SJSA1 (cell line): ENCODE measurements at regions not wholly inside any gene's neighbourhood (a gene's known extent, or its start where the extent isn't known, plus 50 kb on each side); places are given as distances from the start of the nearest gene placed in this dataset.
A peak's percentile ranks its signal among the peaks of the same experiment; 100 is the strongest.

Source experiments
- DNase-seq, 2 experiments: peaks; one replicate each; pipeline ENCODE4 v3.0.0-alpha.2; 2015 to 2020; ENCODE audit warnings: low spot score in 2 of 2, low read depth in 1 of 2
- H3K27ac ChIP-seq: fragments of 250-450 bp; sonication (Bioruptor Pico); 2 replicates; pipeline ENCODE4 v1.5.1; 2020; ENCODE audit warnings: mild to moderate bottlenecking, moderate library complexity
- H3K27me3 ChIP-seq: fragments of 250-450 bp; sonication (Bioruptor Pico); replicated peaks from 2 replicates; pipeline ENCODE4 v1.5.1; 2020; ENCODE audit warnings: mild to moderate bottlenecking, moderate library complexity
- H3K36me3 ChIP-seq: fragments of 250-450 bp; sonication (Bioruptor Pico); 2 replicates; pipeline ENCODE4 v1.5.1; 2020; ENCODE audit warnings: mild to moderate bottlenecking
- H3K4me1 ChIP-seq: fragments of 250-450 bp; sonication (Bioruptor Pico); replicated peaks from 2 replicates; pipeline ENCODE4 v1.6.1; 2021; ENCODE audit warnings: mild to moderate bottlenecking
- H3K4me3 ChIP-seq: fragments of 250-450 bp; sonication (Bioruptor Pico); 2 replicates; pipeline ENCODE4 v1.5.1; 2020; ENCODE audit warnings: mild to moderate bottlenecking
- H3K9me3 ChIP-seq: fragments of 250-450 bp; sonication (Bioruptor Pico); replicated peaks from 2 replicates; pipeline ENCODE4 v1.5.1; 2020; ENCODE audit warnings: mild to moderate bottlenecking

DNA sequence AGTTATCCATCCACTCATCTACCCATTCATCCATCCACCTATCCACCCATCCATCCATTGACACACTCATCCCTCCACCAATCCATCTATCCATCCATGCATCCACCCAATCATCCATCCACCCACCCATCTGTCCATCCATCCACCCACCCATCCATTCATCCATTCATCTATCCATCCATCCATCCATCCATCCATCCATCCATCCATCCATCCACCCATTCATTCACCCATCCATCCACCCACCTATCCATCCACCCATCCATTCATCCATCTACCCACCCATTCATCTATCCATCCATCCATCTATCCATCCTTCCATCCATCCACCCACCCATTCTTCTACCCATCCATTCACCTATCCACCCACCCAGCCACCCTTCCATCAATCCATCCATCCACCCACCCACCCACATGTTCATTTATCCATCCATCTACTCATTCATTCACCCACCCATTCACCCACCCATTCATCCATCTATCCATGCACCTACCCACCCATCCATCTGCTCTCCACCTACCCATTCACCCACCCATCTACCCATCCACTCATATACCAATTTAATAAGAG, 193.8 kb upstream of the ARID2 start:
- no peaks in the 10 kb centered on the region for H3K9me3 ChIP-seq
- no peak overlapping the region for H3K4me3 ChIP-seq
- no peaks in the 10 kb centered on the region for H3K27me3 ChIP-seq
- no peaks in the 10 kb centered on the region for H3K4me1 ChIP-seq
- no peaks in the 10 kb centered on the region for H3K36me3 ChIP-seq
- H3K27ac ChIP-seq: no peak overlapping the region
- no peak for DNase-seq

DNA sequence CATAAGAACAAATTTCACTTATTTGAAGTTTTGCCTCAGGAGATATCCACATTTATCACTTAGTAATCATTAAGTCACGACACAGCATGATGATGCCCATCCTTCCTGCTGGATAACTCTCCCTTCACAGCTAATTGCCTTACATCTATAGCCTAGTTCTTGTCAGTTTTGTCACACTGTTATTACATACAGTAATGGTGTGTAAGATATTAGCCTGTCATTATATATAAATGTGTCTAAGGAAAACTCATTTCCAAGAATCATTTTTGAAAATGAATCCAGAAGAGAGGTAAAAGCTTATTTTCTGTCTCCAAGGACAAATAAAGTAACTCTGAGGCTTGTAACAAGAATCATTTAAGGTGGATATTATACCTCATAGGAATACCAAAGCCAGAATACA, 193.2 kb upstream of the ARID2 start:
- Histone ChIP-seq H3K9me3 (no peaks in the 10 kb centered on the region), H3K4me1 (no peaks in the 10 kb centered on the region), H3K27me3 (no peaks in the 10 kb centered on the region), H3K27ac (no peak overlapping the region), H3K36me3 (no peaks in the 10 kb centered on the region), H3K4me3 (no peak overlapping the region)
- DNase-seq: no peak

DNA sequence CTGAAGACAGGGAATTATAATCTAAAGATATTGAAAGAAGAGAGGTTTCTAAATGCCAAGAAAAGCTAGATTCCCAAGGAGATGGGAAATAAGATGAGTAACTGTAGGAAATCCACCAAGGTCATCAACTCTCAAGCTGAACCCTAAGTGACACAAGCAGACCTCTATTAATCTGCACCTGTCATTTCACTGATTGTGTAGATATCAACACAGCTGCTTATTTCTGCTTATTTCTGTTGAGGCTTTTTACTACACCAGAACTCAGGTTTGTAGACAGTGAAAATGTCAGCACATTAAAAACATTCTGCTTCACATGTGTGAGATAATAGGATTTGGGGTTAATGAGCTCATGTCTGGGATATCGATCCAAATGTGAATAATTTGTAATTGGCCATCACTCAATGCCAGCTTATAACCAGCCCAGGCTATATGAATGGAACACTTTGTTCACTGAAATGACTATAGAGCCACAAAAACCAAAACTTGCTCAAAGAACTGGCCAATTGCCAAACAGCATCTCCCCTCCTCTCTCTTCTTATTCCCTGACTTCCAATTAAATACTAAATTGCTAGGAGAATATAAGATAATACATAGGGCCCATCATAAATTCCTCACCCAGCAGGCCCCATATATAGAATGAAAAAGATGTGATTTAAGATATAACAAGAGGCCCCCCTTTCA, 188.7 kb upstream of the ARID2 start:
- Histone ChIP-seq H3K27me3 (no peaks in the 10 kb centered on the region), H3K9me3 (no peaks in the 10 kb centered on the region), H3K27ac (no peak overlapping the region), H3K4me3 (no peak overlapping the region), H3K4me1 (no peaks in the 10 kb centered on the region), H3K36me3 (no peaks in the 10 kb centered on the region)
- no peak for DNase-seq

DNA sequence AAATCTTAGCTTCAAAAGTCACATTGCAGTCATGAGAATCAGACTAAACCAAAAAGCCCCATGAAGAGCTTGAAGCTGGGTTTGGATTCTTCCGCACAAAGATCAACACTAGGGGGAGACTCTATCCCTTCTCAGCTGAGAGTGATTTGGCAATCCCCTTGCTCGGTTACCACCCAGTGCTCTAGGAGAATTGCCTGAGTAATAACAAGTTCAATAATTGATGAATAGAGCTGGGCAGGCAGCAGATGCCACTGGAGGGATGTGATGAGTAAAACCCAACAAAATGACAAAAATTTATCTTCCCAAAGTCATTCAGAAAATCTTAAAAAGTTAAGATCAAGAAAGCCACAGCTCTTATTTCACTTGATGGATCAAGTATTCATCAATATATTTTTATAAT, 185.6 kb upstream of the ARID2 start:
- Histone ChIP-seq H3K27ac (no peak overlapping the region), H3K4me1 (no peaks in the 10 kb centered on the region), H3K27me3 (no peaks in the 10 kb centered on the region), H3K4me3 (no peak overlapping the region), H3K9me3 (no peaks in the 10 kb centered on the region), H3K36me3 (no peaks in the 10 kb centered on the region)
- peak in 1 of 2 experiments; percentile 46 for DNase-seq

DNA sequence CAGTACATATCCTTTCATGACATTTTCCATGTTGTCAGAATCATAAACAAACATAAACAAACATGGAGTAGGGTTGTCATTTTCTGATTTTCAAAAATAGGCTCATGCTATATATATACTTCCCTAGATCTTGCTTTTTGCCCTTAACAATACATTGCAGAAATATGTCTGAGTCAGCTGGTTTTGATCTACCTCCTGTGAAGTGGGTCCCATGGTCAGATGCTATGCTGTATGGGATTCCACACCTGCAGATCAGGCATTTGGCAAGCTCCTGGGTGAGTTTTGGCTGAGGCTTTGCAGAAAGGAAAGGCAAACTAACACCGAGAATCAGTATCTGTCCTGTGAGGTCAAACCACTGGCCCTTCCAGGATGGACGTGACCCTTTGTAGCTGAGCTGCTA, 183.0 kb upstream of the ARID2 start:
- H3K9me3 ChIP-seq: no peaks in the 10 kb centered on the region
- H3K36me3 ChIP-seq: no peaks in the 10 kb centered on the region
- H3K27ac ChIP-seq: no peak overlapping the region
- no peak overlapping the region for H3K4me3 ChIP-seq
- peaks cover 2% of the 10 kb centered on the region; the same call in 1 of the 2 replicates for H3K27me3 ChIP-seq
- H3K4me1 ChIP-seq: no peaks in the 10 kb centered on the region
- DNase-seq: no peak

DNA sequence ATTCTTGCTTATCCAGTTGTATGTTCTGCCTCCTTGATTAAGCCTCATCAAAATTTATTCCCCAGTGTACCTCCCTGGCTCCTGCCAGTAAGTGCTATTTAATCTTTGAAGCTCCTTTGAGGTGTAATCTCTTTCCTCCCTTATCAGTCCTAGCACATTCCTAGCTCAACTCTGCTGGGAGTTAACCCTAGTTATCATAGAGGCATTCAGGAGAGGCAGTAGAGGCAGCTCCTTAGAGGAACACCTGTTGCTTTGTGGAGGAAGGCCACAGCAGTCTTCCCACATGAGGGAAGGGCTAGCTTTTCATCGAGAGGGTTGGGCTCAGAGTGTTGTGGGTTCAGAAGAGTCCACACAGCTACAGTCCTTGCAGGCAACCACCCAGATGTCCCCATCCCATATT, 182.4 kb upstream of the ARID2 start:
- Histone ChIP-seq H3K27me3 (peaks cover 2% of the 10 kb centered on the region; the same call in 1 of the 2 replicates), H3K4me1 (no peaks in the 10 kb centered on the region), H3K36me3 (no peaks in the 10 kb centered on the region), H3K4me3 (no peak overlapping the region), H3K27ac (no peak overlapping the region), H3K9me3 (no peaks in the 10 kb centered on the region)
- no peak for DNase-seq

DNA sequence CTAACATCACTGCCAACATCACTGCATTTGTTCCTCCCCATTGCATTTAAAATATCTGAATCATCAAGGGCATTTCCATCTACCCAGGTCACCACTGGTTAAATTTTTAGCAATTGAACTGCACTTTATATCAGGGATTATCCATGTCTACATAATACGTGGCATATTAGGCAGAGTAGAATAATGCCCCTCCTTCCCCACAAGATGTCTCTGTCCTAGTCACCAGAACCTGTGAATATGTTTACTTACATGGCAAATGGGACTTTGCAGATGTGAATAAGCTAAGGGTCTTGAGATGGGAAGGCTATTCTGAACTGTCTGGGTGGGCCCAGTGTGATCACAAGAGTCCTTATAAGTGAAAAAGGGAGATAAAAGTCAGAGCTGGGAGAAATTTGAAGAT, 181.7 kb upstream of the ARID2 start:
- Histone ChIP-seq H3K9me3 (no peaks in the 10 kb centered on the region), H3K36me3 (no peaks in the 10 kb centered on the region), H3K4me3 (no peak overlapping the region), H3K27ac (no peak overlapping the region), H3K27me3 (peaks cover 2% of the 10 kb centered on the region; the same call in 1 of the 2 replicates), H3K4me1 (no peaks in the 10 kb centered on the region)
- no peak for DNase-seq

DNA sequence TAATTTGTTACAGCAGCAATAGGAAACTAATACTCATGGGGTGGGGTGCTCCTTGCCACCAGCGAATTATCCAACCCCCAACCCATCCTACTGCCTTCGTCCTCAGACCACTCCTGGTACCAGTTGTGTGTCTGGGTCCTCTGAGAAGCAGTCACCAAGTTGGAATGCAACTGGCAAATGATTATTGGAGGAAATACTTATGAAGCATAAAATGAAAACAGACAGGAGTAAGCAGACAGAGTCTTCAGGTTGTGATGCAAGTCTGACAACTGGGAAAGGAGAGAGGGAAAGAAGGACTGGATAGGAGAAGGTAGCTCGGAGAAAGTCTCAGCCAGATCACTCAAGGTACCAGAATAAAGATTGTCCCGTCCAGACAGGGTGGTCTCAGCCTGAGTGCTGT, 181.1 kb upstream of the ARID2 start:
- Histone ChIP-seq H3K27ac (no peak overlapping the region), H3K9me3 (no peaks in the 10 kb centered on the region)
- DNase-seq: no peak

DNA sequence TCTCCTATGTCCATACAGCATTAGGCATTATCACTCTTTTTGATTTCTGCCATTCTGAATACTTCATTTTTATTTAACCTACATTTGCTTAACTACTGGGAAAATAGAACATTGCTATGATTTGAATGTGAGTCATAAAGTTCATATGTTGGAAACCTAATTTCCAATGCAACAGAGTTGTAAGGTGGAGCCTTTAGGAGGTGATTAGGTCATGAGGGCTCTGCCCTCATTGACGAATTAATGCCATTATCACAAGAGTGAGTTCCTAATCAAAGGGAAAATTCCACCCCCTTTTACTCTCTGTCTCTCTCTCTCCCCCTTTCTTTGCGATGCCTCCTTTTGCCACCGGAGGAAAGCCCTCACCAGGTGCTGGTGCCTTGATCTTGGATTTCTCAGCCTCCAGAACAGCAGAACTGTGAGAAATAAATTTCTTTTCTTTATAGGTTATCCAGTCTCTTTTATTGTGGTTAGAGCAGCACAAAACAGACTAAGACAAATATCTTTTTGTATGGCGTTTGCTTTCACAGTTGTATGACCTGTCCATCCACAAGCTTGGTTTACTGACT, 180.1 kb upstream of the ARID2 start:
- Histone ChIP-seq H3K36me3 (no peaks in the 10 kb centered on the region), H3K9me3 (no peaks in the 10 kb centered on the region), H3K27ac (no peak overlapping the region), H3K4me1 (no peaks in the 10 kb centered on the region), H3K4me3 (no peak overlapping the region), H3K27me3 (peaks cover 2% of the 10 kb centered on the region; the same call in 1 of the 2 replicates)
- DNase-seq: no peak

More for the DNA sequence above, 181.1 kb upstream of the ARID2 start:
- no peaks in the 10 kb centered on the region for H3K36me3 ChIP-seq
- peaks cover 2% of the 10 kb centered on the region; the same call in 1 of the 2 replicates for H3K27me3 ChIP-seq
- H3K4me3 ChIP-seq: no peak overlapping the region
- no peaks in the 10 kb centered on the region for H3K4me1 ChIP-seq

DNA sequence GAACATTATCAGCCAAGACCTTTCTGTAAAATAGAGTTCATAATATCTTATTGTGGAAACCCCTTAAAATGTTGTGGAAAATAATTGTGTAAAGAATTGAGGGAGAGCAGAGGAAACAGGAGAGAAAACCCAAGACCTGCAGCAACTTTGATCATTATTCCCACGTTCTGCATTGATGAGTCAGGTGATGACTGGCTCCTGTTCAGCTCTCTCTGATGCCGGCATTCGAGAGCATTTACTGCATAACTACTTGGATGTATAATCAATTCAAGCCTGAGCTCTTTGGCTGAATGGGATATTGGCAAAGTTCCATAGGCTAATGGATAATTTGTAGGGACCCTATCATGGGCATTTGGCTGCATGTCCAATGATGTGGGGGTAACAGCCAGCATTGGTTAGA, 176.3 kb upstream of the ARID2 start:
- no peaks in the 10 kb centered on the region for H3K36me3 ChIP-seq
- H3K27me3 ChIP-seq: peaks cover 2% of the 10 kb centered on the region; the same call in 1 of the 2 replicates
- no peaks in the 10 kb centered on the region for H3K4me1 ChIP-seq
- no peak overlapping the region for H3K27ac ChIP-seq
- DNase-seq: no peak
- H3K9me3 ChIP-seq: no peaks in the 10 kb centered on the region
- H3K4me3 ChIP-seq: no peak overlapping the region

DNA sequence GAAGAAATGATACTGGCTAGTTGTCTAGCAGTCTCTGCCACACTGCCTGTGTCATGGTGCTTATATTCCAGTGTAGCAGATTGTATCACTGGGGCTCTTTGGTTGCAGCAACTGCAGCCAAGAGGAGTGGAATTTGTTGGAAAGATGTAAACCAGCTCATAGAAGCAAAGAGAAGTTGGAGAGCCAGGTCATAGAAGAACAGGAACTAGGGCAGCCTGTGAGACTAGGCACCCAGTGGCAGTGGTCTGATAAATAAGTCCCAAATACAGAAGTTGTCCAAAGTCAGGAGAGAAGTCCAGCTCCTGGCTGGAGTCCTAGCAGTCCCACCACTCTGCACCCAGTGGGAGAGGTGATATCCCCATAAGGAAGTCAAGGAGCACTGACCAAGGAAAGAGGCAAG, 172.5 kb upstream of the ARID2 start:
- no peak overlapping the region for H3K4me3 ChIP-seq
- H3K27ac ChIP-seq: no peak overlapping the region
- H3K4me1 ChIP-seq: no peaks in the 10 kb centered on the region
- no peaks in the 10 kb centered on the region for H3K27me3 ChIP-seq
- no peaks in the 10 kb centered on the region for H3K36me3 ChIP-seq
- no peaks in the 10 kb centered on the region for H3K9me3 ChIP-seq
- no peak for DNase-seq

DNA sequence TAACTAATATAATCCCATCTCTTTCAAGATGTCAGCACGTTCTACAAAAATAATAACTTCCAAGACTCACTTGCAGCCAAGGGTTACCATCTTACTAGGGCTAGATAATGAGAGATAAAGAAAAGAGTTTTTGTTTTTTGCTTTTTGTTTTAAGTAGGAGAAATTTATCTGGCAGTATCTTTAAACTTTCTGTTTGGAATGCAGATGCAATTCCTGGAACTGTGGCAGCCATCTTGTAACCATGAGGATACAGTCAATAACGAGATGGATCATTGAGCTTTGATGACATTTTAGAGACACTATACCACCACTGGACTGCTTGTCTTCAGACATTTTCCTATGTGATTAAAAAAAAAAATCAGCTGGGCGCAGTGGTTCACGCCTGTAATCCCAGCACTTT, 171.2 kb upstream of the ARID2 start:
- H3K27ac ChIP-seq: no peak overlapping the region
- H3K36me3 ChIP-seq: no peaks in the 10 kb centered on the region
- no peaks in the 10 kb centered on the region for H3K27me3 ChIP-seq
- no peaks in the 10 kb centered on the region for H3K9me3 ChIP-seq
- no peaks in the 10 kb centered on the region for H3K4me1 ChIP-seq
- no peak for DNase-seq
- no peak overlapping the region for H3K4me3 ChIP-seq

DNA sequence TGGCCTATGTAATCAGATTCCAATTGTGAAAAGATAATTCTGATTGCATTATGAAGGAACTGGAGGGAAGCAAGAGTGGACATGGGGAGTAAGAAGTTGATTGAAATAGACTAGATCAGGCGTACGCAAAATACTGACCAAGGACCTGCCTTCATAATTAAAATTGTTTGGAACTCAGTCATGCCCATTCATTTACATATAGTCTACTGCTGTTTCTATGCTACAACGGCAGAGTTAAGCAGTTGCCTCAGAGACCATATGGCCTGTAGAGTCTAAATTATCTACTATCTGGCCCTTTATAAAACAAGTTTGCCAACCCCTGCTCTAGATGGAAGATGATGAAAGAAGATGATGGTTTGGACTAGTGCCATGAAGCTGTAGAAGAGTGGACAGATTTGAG, 170.0 kb upstream of the ARID2 start:
- Histone ChIP-seq H3K9me3 (no peaks in the 10 kb centered on the region), H3K27me3 (no peaks in the 10 kb centered on the region), H3K27ac (no peak overlapping the region), H3K4me3 (no peak overlapping the region), H3K4me1 (no peaks in the 10 kb centered on the region), H3K36me3 (no peaks in the 10 kb centered on the region)
- DNase-seq: no peak

DNA sequence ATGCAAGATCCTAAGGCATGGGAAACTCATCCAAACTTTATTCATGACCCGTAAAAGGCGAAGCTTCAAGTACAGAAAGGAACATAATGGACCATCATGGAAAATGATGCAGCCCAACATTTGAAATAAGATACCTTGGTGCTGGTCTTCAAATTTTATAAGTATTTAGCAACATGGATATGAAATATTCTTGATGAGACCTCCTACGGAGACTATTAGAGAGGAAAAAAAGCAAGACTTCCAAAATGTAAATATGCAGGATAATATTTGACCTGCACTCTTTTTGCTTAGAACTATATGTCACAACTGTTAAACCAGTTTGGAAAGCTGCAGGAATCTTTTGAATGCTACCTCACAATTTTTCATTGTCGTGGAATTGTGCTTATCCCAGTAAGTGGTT, 168.8 kb upstream of the ARID2 start:
- DNase-seq: no peak
- Histone ChIP-seq H3K36me3 (no peaks in the 10 kb centered on the region), H3K27ac (no peak overlapping the region), H3K4me3 (no peak overlapping the region), H3K9me3 (no peaks in the 10 kb centered on the region), H3K27me3 (no peaks in the 10 kb centered on the region), H3K4me1 (no peaks in the 10 kb centered on the region)
